A673 (cell line): ENCODE measurements at regions not wholly inside any gene's neighbourhood (a gene's known extent, or its start where the extent isn't known, plus 50 kb on each side); places are given as distances from the start of the nearest gene placed in this dataset.
"Not testable (repeated sequence)": the region's sequence is repeated elsewhere in the genome, so short reads cannot be mapped to it uniquely, and the experiment has no call there.

ENCODE experiments used
- EZH2 ChIP-seq: fragments of 200-600 bp; sonication (generic); IDR thresholded peaks from 2 replicates; pipeline ENCODE4 v1.6.1; 2017; ENCODE audit warnings: borderline replicate concordance, low read depth, mild to moderate bottlenecking, mixed read lengths, antibody characterized with exemption, low read length; ENCODE audit not compliant: poor library complexity, severe bottlenecking
- TF ChIP-seq, protein P1 (sequence below): fragments of 300-800, 200-600 bp; sonication (generic); conservative IDR thresholded peaks from 2 replicates; pipeline ENCODE4 v1.5.1; 2017; ENCODE audit warnings: low read depth, mild to moderate bottlenecking, antibody characterized with exemption, low read length, moderate library complexity, mixed read lengths

DNA sequence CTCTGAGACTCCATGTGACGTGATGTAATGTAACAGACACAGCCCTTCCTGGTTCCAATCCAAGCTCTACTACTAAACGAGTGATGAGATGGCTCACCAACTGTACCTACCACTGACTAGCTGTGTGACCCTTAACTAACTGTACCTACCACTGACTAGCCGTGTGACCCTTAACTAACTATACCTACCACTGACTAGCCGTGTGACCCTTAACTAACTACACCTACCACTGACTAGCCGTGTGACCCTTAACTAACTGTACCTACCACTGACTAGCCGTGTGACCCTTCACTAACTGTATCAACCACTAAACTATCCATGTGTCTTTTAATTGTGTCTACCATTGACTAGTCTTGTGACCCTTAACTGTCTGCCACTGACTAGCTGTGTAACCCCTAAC lies 111.2 kb downstream of the NPIPA5 start:
- TF ChIP-seq, protein P1, sequence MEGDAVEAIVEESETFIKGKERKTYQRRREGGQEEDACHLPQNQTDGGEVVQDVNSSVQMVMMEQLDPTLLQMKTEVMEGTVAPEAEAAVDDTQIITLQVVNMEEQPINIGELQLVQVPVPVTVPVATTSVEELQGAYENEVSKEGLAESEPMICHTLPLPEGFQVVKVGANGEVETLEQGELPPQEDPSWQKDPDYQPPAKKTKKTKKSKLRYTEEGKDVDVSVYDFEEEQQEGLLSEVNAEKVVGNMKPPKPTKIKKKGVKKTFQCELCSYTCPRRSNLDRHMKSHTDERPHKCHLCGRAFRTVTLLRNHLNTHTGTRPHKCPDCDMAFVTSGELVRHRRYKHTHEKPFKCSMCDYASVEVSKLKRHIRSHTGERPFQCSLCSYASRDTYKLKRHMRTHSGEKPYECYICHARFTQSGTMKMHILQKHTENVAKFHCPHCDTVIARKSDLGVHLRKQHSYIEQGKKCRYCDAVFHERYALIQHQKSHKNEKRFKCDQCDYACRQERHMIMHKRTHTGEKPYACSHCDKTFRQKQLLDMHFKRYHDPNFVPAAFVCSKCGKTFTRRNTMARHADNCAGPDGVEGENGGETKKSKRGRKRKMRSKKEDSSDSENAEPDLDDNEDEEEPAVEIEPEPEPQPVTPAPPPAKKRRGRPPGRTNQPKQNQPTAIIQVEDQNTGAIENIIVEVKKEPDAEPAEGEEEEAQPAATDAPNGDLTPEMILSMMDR = not testable (repeated sequence)
- TF ChIP-seq EZH2 = not testable (repeated sequence)
